Sigmoid colon (tissue), 6 donors: ENCODE measurements at regions not wholly inside any gene's neighbourhood (a gene's known extent, or its start where the extent isn't known, plus 50 kb on each side); places are given as distances from the start of the nearest gene placed in this dataset.

Source experiments
- DNase-seq: peaks from one replicate; pipeline ENCODE4 v3.0.0-alpha.2; 2019
- H3K27ac ChIP-seq, 4 donors: fragments of 200-600 bp; sonication (generic); one replicate each; pipeline ENCODE4 v1.5.1; 2016 to 2019; ENCODE audit warnings: mild to moderate bottlenecking in 1 of 4
- H3K27me3 ChIP-seq, 3 donors: fragments of 200-600 bp; sonication (generic); one replicate each; pipeline ENCODE4 v1.5.1; 2019; ENCODE audit warnings: mild to moderate bottlenecking in 1 of 3
- H3K36me3 ChIP-seq, 4 donors: fragments of 200-600 bp; sonication (generic); one replicate each; pipeline ENCODE4 v1.5.1; 2016 to 2019
- H3K4me1 ChIP-seq, 4 donors: fragments of 200-600 bp; sonication (generic); one replicate each; pipeline ENCODE4 v1.5.1; 2017 to 2019
- H3K4me3 ChIP-seq, 4 donors: fragments of 200-600 bp; sonication (generic); one replicate each; pipeline ENCODE4 v1.5.1; 2017 to 2019; ENCODE audit warnings: mild to moderate bottlenecking in 2 of 4, moderate library complexity in 1 of 4
- H3K9me3 ChIP-seq, 4 donors: fragments of 200-600 bp in 3 of 4; sonication (generic) in 3 of 4; one replicate each; pipeline versions ENCODE4 v1.5.1 to v1.6.1; 2013 to 2019
- CTCF ChIP-seq, 4 experiments: fragments of 450-650 bp in 3 of 4; fragments of 200-600 bp in 1 of 4; IDR thresholded peaks; one replicate each; pipeline ENCODE4 v1.5.1; 2016 to 2019; ENCODE audit warnings: antibody characterized with exemption in 4 of 4, mild to moderate bottlenecking in 3 of 4, moderate library complexity in 2 of 4
- EP300 ChIP-seq, 4 donors: sonication (generic); formaldehyde crosslinking; IDR thresholded peaks; one replicate each; pipeline ENCODE4 v1.6.1; 2017; ENCODE audit warnings: antibody characterized with exemption in 4 of 4
- POLR2A ChIP-seq, 2 donors: fragments of 450-650 bp; IDR thresholded peaks; one replicate each; pipeline ENCODE4 v1.6.1; 2016; ENCODE audit warnings: antibody characterized with exemption in 2 of 2, mild to moderate bottlenecking in 2 of 2, moderate library complexity in 2 of 2
- POLR2AphosphoS5 ChIP-seq, 4 donors: sonication (generic); formaldehyde crosslinking; IDR thresholded peaks; one replicate each; pipeline ENCODE4 v1.6.1; 2017; ENCODE audit warnings: antibody characterized with exemption in 4 of 4
- WGBS, 2 donors: extraction: QIAGEN DNeasy Blood & Tissue Kit; methylation state at CpG; one replicate each; pipeline ENCODE4 v1.1.7; 2013; 5-methylcytosine and 5-hydroxymethylcytosine counted together
- intact Hi-C: fragments of 100-400 bp; cut with DNase I; formaldehyde crosslinking; loops from one replicate; pipeline ENCODE4 v1.15.1; 2023
- donor health status: healthy with polysubstance abuse.
- donor health status: healthy.

- WGBS, 2 donors: 13 to 52% methylated on average over 2 of the region's 2 CpGs
Observed at GRCh38 chr17:70563281-70563820, 394.0 kb downstream of the KCNJ2 start.

GRCh38 chr17:70564006-70564620 lies 394.8 kb downstream of the KCNJ2 start:
- 83 to 91% methylated on average over 2 of the region's 2 CpGs for WGBS, 2 donors
- Histone ChIP-seq H3K4me3 (no peak overlapping the region), H3K27ac (no peak overlapping the region), H3K27me3 (no peaks in the 10 kb centered on the region), H3K9me3 (no peaks in the 10 kb centered on the region), H3K4me1 (peaks cover 0 to 3% (median 0%) of the 10 kb centered on the region in 4 donors), H3K36me3 (no peaks in the 10 kb centered on the region)
- intact Hi-C loops: no loop called here
- no peak for DNase-seq
- no peak for TF ChIP-seq CTCF (IDR thresholded peaks at IDR 0.05)
- no peak for TF ChIP-seq EP300 (IDR thresholded peaks at IDR 0.05)
- TF ChIP-seq POLR2A (IDR thresholded peaks at IDR 0.05): no peak

More at GRCh38 chr17:70563281-70563820, 394.0 kb downstream of the KCNJ2 start:
- H3K4me1 ChIP-seq: peaks cover 0 to 3% (median 0%) of the 10 kb centered on the region in 4 donors
- no peaks in the 10 kb centered on the region for H3K36me3 ChIP-seq
- TF ChIP-seq POLR2A (IDR thresholded peaks at IDR 0.05) (no peak), POLR2AphosphoS5 (IDR thresholded peaks at IDR 0.05) (no peak), EP300 (IDR thresholded peaks at IDR 0.05) (no peak), CTCF (IDR thresholded peaks at IDR 0.05) (no peak)
- intact Hi-C loops: no loop called here
- no peak overlapping the region for H3K4me3 ChIP-seq
- H3K9me3 ChIP-seq: no peaks in the 10 kb centered on the region
- DNase-seq: no peak
- H3K27me3 ChIP-seq: no peaks in the 10 kb centered on the region
- H3K27ac ChIP-seq: no peak overlapping the region

- DNase-seq: no peak
- Histone ChIP-seq H3K27me3 (no peaks in the 10 kb centered on the region), H3K9me3 (no peaks in the 10 kb centered on the region), H3K36me3 (no peaks in the 10 kb centered on the region), H3K4me3 (no peak overlapping the region), H3K27ac (no peak overlapping the region), H3K4me1 (no peaks in the 10 kb centered on the region)
- TF ChIP-seq CTCF (IDR thresholded peaks at IDR 0.05) (no peak), EP300 (IDR thresholded peaks at IDR 0.05) (no peak), POLR2A (IDR thresholded peaks at IDR 0.05) (no peak), POLR2AphosphoS5 (IDR thresholded peaks at IDR 0.05) (no peak)
- intact Hi-C loops: no loop called here
- WGBS, 2 donors: 81 to 88% methylated on average over 1 of the region's 1 CpG
Observed at GRCh38 chr17:70569128-70569527, 399.8 kb downstream of the KCNJ2 start.

GRCh38 chr17:70577456-70577855 lies 408.1 kb downstream of the KCNJ2 start:
- H3K27ac ChIP-seq: no peak overlapping the region
- no peaks in the 10 kb centered on the region for H3K4me1 ChIP-seq
- TF ChIP-seq POLR2AphosphoS5 (IDR thresholded peaks at IDR 0.05) (no peak), POLR2A (IDR thresholded peaks at IDR 0.05) (no peak), CTCF (IDR thresholded peaks at IDR 0.05) (no peak), EP300 (IDR thresholded peaks at IDR 0.05) (no peak)
- H3K9me3 ChIP-seq: no peaks in the 10 kb centered on the region
- H3K36me3 ChIP-seq: no peaks in the 10 kb centered on the region
- no peak for DNase-seq
- no peaks in the 10 kb centered on the region for H3K27me3 ChIP-seq
- intact Hi-C loops: no loop called here
- no peak overlapping the region for H3K4me3 ChIP-seq
- 95% methylated on average over 20 of the region's 20 CpGs for WGBS, 2 donors

GRCh38 chr17:70581459-70581858 lies 412.1 kb downstream of the KCNJ2 start:
- Histone ChIP-seq H3K4me1 (no peaks in the 10 kb centered on the region), H3K27ac (no peak overlapping the region), H3K27me3 (no peaks in the 10 kb centered on the region), H3K9me3 (no peaks in the 10 kb centered on the region), H3K4me3 (no peak overlapping the region), H3K36me3 (no peaks in the 10 kb centered on the region)
- DNase-seq: no peak
- TF ChIP-seq POLR2A (IDR thresholded peaks at IDR 0.05): no peak
- TF ChIP-seq CTCF (IDR thresholded peaks at IDR 0.05): no peak
- no peak for TF ChIP-seq EP300 (IDR thresholded peaks at IDR 0.05)
- TF ChIP-seq POLR2AphosphoS5 (IDR thresholded peaks at IDR 0.05): no peak
- intact Hi-C loops: no loop called here
- WGBS, 2 donors: 82 to 85% methylated on average over 3 of the region's 3 CpGs
